ENCODE measurements at regions not wholly inside any gene's neighbourhood (a gene's known extent, or its start where the extent isn't known, plus 50 kb on each side); places are given as distances from the start of the nearest gene placed in this dataset.

GRCh38 chr2:176826984-176827668, 385.5 kb upstream of the HNRNPA3 start:
- Histone ChIP-seq H3K9me3 (ENCODE audit: control insufficient read depth, low read length) (no peaks in the 10 kb centered on the region), H3K4me1 (ENCODE audit: control insufficient read depth, insufficient read depth, low read length, poor library complexity, severe bottlenecking) (no peaks in the 10 kb centered on the region), H3K36me3 (ENCODE audit: control insufficient read depth, insufficient read depth, low read length) (no peaks in the 10 kb centered on the region), H3K4me3 (ENCODE audit: extremely low read depth, insufficient read depth, low read length, poor library complexity, severe bottlenecking) (no peak overlapping the region), H3K27ac (ENCODE audit: low read depth, low read length, severe bottlenecking) (no peak overlapping the region)
- 88 to 94% methylated on average over 6 of the region's 9 CpGs for WGBS, 2 experiments (ENCODE audit: insufficient coverage in 2 of 2)

DNA sequence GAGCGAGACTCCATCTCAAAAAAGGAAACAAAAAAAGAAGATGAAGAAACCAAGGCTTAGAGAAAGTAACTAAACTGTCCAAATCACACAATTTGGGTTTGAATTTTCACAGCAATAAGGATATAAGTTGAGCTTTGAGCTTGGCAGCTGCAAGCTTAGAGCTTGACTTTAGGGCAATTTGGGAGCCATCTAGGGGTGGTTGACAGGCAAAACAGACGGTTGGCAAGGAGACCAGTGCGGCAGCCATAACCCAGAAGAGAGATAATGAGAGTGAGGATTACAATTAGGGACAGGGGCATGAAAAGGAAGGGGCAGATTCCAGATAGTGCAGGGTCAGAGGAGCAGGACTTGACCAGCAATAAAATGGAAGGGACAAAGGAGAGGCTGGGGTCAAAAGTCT, 382.2 kb upstream of the HNRNPA3 start:
- H3K9me3 ChIP-seq (ENCODE audit: control insufficient read depth, low read length), result no peaks in the 10 kb centered on the region
- no peaks in the 10 kb centered on the region for H3K36me3 ChIP-seq (ENCODE audit: control insufficient read depth, insufficient read depth, low read length)
- no peaks in the 10 kb centered on the region for H3K4me1 ChIP-seq (ENCODE audit: control insufficient read depth, insufficient read depth, low read length, poor library complexity, severe bottlenecking)
- no peak overlapping the region for H3K27ac ChIP-seq (ENCODE audit: low read depth, low read length, severe bottlenecking)
- no peak overlapping the region for H3K4me3 ChIP-seq (ENCODE audit: extremely low read depth, insufficient read depth, low read length, poor library complexity, severe bottlenecking)
- 38 to 58% methylated on average over 2 of the region's 3 CpGs for WGBS, 2 experiments (ENCODE audit: insufficient coverage in 2 of 2)

DNA sequence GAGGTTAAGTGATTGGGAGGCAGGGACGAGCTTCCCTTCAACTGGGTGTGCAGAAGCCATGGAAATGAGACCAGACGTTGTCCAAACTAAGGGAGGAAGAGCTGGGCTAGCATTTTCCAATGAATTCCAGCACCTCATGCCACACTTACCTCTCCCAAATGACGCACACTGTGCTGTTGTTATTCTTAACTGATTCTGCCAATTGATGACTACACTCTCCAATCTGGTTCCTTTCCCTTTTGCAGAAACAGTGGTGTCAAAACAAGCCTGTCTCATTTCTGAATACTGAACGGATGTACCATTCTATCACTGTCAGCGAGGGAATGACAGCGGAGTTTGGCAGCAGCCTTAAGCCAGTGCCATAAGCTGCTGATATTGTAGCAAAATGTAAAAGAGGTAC, 380.5 kb upstream of the HNRNPA3 start:
- H3K9me3 ChIP-seq (ENCODE audit: control insufficient read depth, low read length), result no peaks in the 10 kb centered on the region
- H3K27ac ChIP-seq (ENCODE audit: low read depth, low read length, severe bottlenecking), result no peak overlapping the region
- H3K36me3 ChIP-seq (ENCODE audit: control insufficient read depth, insufficient read depth, low read length), result no peaks in the 10 kb centered on the region
- no peak overlapping the region for H3K4me3 ChIP-seq (ENCODE audit: extremely low read depth, insufficient read depth, low read length, poor library complexity, severe bottlenecking)
- H3K4me1 ChIP-seq (ENCODE audit: control insufficient read depth, insufficient read depth, low read length, poor library complexity, severe bottlenecking), result no peaks in the 10 kb centered on the region
- WGBS, 2 experiments (ENCODE audit: insufficient coverage in 2 of 2), result 83 to 95% methylated on average over 4 of the region's 6 CpGs

DNA sequence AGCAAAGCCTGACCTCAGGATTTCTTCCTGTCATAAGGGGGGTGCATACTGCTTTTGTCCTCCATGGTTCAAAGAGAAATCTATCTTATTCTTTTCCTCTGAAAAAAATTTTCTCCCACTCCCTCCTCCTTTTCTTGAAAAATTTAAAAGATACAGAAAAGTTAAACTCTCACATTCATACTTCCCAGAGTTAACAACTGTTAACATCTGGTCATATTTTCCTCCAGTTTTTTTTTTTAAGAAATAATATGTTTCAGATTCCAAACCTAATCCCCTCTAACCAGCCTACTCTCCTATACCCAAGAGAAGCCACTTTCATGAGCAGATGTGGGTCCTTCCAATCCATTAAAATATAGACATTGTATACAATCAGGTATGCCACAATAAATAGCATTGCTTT, 378.9 kb upstream of the HNRNPA3 start:
- H3K9me3 ChIP-seq (ENCODE audit: control insufficient read depth, low read length), result no peaks in the 10 kb centered on the region

GRCh38 chr2:176834226-176834625, 378.4 kb upstream of the HNRNPA3 start:
- no peaks in the 10 kb centered on the region for H3K9me3 ChIP-seq (ENCODE audit: control insufficient read depth, low read length)
- H3K36me3 ChIP-seq (ENCODE audit: control insufficient read depth, insufficient read depth, low read length), result no peaks in the 10 kb centered on the region
- H3K27ac ChIP-seq (ENCODE audit: low read depth, low read length, severe bottlenecking), result no peak overlapping the region
- H3K4me3 ChIP-seq (ENCODE audit: extremely low read depth, insufficient read depth, low read length, poor library complexity, severe bottlenecking), result no peak overlapping the region
- WGBS, 2 experiments (ENCODE audit: insufficient coverage in 2 of 2), result 100% methylated on average over 1 of the region's 3 CpGs
- H3K4me1 ChIP-seq (ENCODE audit: control insufficient read depth, insufficient read depth, low read length, poor library complexity, severe bottlenecking), result no peaks in the 10 kb centered on the region

More for the DNA sequence above, 378.9 kb upstream of the HNRNPA3 start:
- Histone ChIP-seq H3K27ac (ENCODE audit: low read depth, low read length, severe bottlenecking) (no peak overlapping the region), H3K4me3 (ENCODE audit: extremely low read depth, insufficient read depth, low read length, poor library complexity, severe bottlenecking) (no peak overlapping the region), H3K36me3 (ENCODE audit: control insufficient read depth, insufficient read depth, low read length) (no peaks in the 10 kb centered on the region), H3K4me1 (ENCODE audit: control insufficient read depth, insufficient read depth, low read length, poor library complexity, severe bottlenecking) (no peaks in the 10 kb centered on the region)

DNA sequence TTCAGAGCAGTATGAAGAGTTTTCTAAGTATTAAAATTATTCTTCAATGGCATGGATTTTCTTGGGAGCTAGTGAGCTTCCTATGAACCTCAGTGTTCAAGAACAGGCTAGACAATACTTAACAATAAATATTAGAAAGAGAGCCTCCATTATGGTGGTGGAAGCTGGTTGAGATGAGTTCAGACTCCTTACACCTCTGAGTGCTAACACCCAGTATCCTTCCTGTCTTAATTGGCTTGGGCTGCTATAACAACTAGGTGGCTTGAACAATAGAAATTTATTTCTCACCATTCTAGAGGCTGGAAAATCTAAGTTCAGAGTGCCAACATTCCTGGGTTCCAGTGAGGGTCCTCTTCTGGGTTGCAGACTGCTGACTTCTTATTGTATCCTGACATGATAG, 369.4 kb upstream of the HNRNPA3 start:
- Histone ChIP-seq H3K9me3 (ENCODE audit: control insufficient read depth, low read length) (no peaks in the 10 kb centered on the region), H3K36me3 (ENCODE audit: control insufficient read depth, insufficient read depth, low read length) (no peaks in the 10 kb centered on the region)

DNA sequence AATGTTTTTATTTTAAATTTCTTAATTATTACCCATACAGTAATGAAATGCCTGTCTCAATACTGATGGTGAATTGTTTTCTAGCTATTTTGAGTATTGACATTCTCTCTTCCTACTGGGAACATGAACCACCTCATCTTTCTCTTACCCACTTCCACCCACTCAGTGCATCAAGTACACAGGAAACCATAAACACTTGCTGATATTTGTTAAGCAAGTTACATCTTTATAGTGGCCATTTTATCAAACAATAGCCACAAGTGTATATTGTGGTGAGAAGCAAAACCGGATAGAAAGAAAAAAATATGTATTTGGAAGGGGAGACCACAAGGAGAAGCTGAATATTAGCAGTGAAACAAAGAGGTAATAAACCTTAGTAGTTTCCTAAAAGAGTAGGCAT, 368.1 kb upstream of the HNRNPA3 start:
- H3K4me1 ChIP-seq (ENCODE audit: control insufficient read depth, insufficient read depth, low read length, poor library complexity, severe bottlenecking), result no peaks in the 10 kb centered on the region
- WGBS, 2 experiments (ENCODE audit: insufficient coverage in 2 of 2), result 71 to 75% methylated on average over 1 of the region's 1 CpG
- no peak overlapping the region for H3K27ac ChIP-seq (ENCODE audit: low read depth, low read length, severe bottlenecking)
- no peak overlapping the region for H3K4me3 ChIP-seq (ENCODE audit: extremely low read depth, insufficient read depth, low read length, poor library complexity, severe bottlenecking)
- no peaks in the 10 kb centered on the region for H3K9me3 ChIP-seq (ENCODE audit: control insufficient read depth, low read length)
- H3K36me3 ChIP-seq (ENCODE audit: control insufficient read depth, insufficient read depth, low read length), result no peaks in the 10 kb centered on the region

More for the DNA sequence above, 369.4 kb upstream of the HNRNPA3 start:
- Histone ChIP-seq H3K27ac (ENCODE audit: low read depth, low read length, severe bottlenecking) (no peak overlapping the region), H3K4me1 (ENCODE audit: control insufficient read depth, insufficient read depth, low read length, poor library complexity, severe bottlenecking) (no peaks in the 10 kb centered on the region), H3K4me3 (ENCODE audit: extremely low read depth, insufficient read depth, low read length, poor library complexity, severe bottlenecking) (no peak overlapping the region)

DNA sequence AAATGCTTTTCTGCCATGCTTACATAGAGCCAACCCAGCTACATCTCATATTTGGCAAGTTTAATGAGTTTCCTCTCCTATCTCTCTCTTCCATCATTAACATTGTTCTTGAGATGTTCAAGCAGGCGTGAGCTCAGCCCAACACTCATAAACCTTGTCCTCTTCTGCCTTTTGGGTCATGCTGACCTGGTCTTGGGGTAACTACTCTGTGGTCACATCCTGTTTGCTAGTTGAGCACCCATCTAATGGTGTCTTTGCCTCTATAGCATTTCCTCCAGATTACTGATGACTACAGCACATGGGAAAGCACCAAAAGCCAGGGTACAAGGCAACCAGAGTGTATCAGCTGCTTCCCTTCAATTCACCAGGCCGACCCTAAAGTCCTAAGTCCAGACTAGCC, 366.9 kb upstream of the HNRNPA3 start:
- H3K36me3 ChIP-seq (ENCODE audit: control insufficient read depth, insufficient read depth, low read length), result no peaks in the 10 kb centered on the region
- H3K4me3 ChIP-seq (ENCODE audit: extremely low read depth, insufficient read depth, low read length, poor library complexity, severe bottlenecking), result no peak overlapping the region
- no peak overlapping the region for H3K27ac ChIP-seq (ENCODE audit: low read depth, low read length, severe bottlenecking)
- 71 to 90% methylated on average over 2 of the region's 2 CpGs for WGBS, 2 experiments (ENCODE audit: insufficient coverage in 2 of 2)
- H3K9me3 ChIP-seq (ENCODE audit: control insufficient read depth, low read length), result no peaks in the 10 kb centered on the region
- no peaks in the 10 kb centered on the region for H3K4me1 ChIP-seq (ENCODE audit: control insufficient read depth, insufficient read depth, low read length, poor library complexity, severe bottlenecking)

- no peaks in the 10 kb centered on the region for H3K4me1 ChIP-seq (ENCODE audit: control insufficient read depth, insufficient read depth, low read length, poor library complexity, severe bottlenecking)
- H3K27ac ChIP-seq (ENCODE audit: low read depth, low read length, severe bottlenecking), result no peak overlapping the region
- H3K36me3 ChIP-seq (ENCODE audit: control insufficient read depth, insufficient read depth, low read length), result no peaks in the 10 kb centered on the region
- no peak overlapping the region for H3K4me3 ChIP-seq (ENCODE audit: extremely low read depth, insufficient read depth, low read length, poor library complexity, severe bottlenecking)
- H3K9me3 ChIP-seq (ENCODE audit: control insufficient read depth, low read length), result no peaks in the 10 kb centered on the region
- 94 to 100% methylated on average over 1 to 2 of the region's 4 CpGs for WGBS, 2 experiments (ENCODE audit: insufficient coverage in 2 of 2)
Measured at GRCh38 chr2:176847575-176847974, 365.0 kb upstream of the HNRNPA3 start.

DNA sequence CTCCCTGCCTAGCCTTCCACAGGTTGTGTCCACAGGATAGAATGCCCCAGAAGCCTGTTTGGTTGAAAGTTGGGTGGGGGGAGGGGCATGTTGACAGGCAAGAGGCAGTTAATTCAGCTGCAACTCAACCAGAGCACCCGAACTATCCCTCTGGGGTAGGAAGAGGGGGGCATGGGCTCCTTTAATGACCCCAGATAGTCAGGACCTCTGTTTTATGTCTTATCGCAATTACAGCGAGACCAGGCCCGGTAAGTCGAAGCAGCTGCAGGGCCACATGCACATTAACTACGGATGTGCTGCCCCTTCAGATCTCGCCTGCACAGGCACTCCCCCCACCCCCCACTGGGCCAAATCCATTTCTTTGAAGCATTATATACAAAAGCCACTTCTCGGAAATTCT, 363.8 kb upstream of the HNRNPA3 start:
- H3K4me1 ChIP-seq (ENCODE audit: control insufficient read depth, insufficient read depth, low read length, poor library complexity, severe bottlenecking), result no peaks in the 10 kb centered on the region
- no peak overlapping the region for H3K4me3 ChIP-seq (ENCODE audit: extremely low read depth, insufficient read depth, low read length, poor library complexity, severe bottlenecking)
- 79 to 88% methylated on average over 7 of the region's 8 CpGs for WGBS, 2 experiments (ENCODE audit: insufficient coverage in 2 of 2)
- no peak overlapping the region for H3K27ac ChIP-seq (ENCODE audit: low read depth, low read length, severe bottlenecking)
- H3K9me3 ChIP-seq (ENCODE audit: control insufficient read depth, low read length), result no peaks in the 10 kb centered on the region
- no peaks in the 10 kb centered on the region for H3K36me3 ChIP-seq (ENCODE audit: control insufficient read depth, insufficient read depth, low read length)

DNA sequence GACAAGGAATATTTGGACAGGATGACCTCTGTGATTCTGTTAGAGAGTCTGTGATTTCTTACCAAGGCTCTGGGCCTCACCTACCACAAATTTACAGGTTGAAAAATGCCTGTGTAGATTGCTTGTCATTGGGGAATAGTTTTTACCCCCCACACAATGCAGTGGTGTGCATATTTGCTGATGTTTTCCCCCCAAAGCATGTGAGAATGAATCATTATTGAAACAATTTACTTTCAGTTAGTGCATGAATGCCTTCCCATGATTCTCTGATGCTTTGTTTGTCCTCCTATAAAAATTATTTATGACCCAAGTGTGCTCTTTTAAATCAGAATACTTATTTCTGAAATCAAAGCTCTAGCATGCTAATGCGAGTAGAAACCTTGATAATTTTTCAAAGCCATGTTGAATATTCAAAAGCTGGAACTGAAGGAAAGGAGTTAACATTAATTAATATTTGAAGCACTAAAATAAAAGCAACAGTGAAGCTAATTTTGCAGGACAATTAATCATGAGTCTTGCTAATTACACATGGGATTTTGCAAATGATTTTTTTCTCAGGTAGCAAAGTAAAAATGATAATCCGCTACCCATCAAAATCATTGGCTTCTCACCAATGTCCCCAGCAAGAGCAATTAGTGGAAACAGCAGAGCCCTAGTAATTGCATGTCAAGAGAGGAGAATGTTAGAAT, 361.2 kb upstream of the HNRNPA3 start:
- Histone ChIP-seq H3K27ac (ENCODE audit: low read depth, low read length, severe bottlenecking) (no peak overlapping the region), H3K4me3 (ENCODE audit: extremely low read depth, insufficient read depth, low read length, poor library complexity, severe bottlenecking) (no peak overlapping the region), H3K36me3 (ENCODE audit: control insufficient read depth, insufficient read depth, low read length) (no peaks in the 10 kb centered on the region), H3K9me3 (ENCODE audit: control insufficient read depth, low read length) (no peaks in the 10 kb centered on the region), H3K4me1 (ENCODE audit: control insufficient read depth, insufficient read depth, low read length, poor library complexity, severe bottlenecking) (no peaks in the 10 kb centered on the region)
- WGBS, 2 experiments (ENCODE audit: insufficient coverage in 2 of 2), result no CpG with 5 or more reads among the region's 2 CpGs
